ENCODE measurements at regions not wholly inside any gene's neighbourhood (a gene's known extent, or its start where the extent isn't known, plus 50 kb on each side); places are given as distances from the start of the nearest gene placed in this dataset.
"Not testable (repeated sequence)": the region's sequence is repeated elsewhere in the genome, so short reads cannot be mapped to it uniquely, and the experiment has no call there.

GRCh38 chr1:173347282-173347818 is 129.8 kb upstream of the PRDX6 start:
- no peak for DNase-seq

- DNase-seq = not testable (repeated sequence)
Observed at GRCh38 chr1:173352635-173353034, 124.5 kb upstream of the PRDX6 start.

DNA sequence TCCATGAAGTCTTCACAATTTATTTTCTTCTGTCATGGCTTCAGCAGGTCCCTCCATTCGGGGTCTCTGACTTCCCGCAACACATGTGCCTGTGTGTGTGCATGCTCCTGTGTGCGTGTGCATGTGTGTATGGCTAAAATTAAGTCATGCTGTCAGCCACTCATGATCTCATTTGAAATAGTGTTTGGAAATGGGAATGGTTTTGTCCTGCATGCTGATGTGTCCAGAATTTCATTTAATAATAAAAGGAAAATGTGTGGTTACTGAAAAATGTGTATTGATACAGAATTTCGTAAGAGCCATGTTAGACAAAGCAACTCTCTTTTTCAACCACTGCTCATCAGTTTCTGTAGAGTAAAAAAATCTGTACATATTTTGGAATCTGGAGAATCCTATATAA is 123.8 kb upstream of the PRDX6 start:
- DNase-seq = no peak

- no peak for DNase-seq
Observed at GRCh38 chr1:173354937-173355280, 122.2 kb upstream of the PRDX6 start.

- no peak for DNase-seq
Observed at GRCh38 chr1:173355281-173356031, 121.7 kb upstream of the PRDX6 start.

GRCh38 chr1:173356191-173356762 is 120.9 kb upstream of the PRDX6 start:
- DNase-seq = no peak

GRCh38 chr1:173360487-173361063 is 116.6 kb upstream of the PRDX6 start:
- no peak for DNase-seq

DNA sequence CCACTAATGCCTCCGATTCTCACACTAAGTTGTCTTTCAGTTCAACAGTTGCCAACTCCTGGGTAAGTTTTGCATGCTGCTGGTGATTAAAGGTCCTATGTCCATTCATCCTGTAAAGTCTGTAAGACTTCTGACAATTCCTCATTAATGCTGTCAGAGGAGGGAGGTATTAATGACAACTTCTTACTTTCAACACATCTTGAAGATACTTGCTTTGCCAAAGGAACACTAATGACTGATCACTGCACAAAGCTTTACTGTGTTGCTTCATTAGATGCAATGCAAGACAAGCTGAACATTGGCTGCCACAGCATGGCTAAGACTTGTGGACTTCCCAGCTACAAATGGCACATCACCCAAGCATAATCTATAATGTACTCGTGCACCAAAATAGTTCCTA is 114.6 kb upstream of the PRDX6 start:
- no peak for DNase-seq

- no peak for DNase-seq
Observed at GRCh38 chr1:173364827-173365226, 112.3 kb upstream of the PRDX6 start.

DNA sequence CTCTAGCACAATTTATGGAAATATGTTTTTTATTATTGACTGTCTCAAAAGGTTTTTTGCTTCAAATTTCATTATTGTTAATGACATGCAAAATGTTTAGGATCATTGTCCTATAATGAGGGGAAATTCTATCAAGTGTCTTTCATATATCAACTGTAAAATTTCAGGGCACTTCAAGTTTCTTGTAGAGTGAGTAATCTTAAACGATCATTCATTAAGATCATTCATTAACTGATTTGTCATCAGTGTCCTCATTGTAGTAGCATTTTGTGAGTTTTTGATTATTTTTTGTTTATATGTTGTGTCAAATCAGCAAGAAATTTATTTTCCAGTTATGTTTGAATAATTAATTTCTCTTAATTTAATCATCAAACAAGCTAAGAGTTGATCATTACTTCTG is 111.8 kb upstream of the PRDX6 start:
- no peak for DNase-seq

DNA sequence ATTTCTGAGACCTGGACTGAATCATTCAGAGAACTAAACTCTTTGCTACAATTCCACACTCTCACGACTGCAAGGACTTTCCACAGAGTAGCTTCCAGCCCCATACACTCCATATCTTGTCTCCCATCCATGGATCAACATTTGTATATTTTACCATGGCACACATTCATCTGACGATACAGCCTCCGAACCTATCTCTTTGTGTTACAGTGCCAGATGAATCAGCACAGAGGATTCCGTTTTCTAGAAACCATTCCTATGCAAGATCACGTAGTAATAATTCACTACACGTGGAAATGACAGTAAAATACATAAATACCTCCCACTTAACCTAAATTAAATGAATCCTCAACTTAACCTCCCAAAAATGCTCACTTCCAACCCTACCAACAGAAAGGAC is 110.0 kb upstream of the PRDX6 start:
- no peak for DNase-seq

DNA sequence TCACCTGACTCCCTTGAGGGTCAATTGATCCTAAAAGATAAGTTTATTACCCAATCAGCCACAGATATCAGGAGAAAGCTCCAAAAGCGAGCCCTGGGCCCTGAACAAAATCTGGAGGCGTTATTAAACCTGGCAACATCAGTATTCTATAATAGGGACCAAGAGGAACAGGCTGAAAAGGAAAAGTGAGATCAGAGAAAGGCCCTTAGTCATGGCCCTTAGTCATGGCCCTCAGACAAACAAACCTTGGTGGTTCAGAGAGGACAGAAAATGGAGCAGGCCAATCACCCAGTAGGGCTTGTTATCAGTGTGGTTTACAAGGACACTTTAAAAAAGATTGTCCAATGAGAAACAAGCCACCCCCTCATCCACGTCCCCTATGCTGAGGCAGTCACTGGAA is 106.5 kb upstream of the PRDX6 start:
- not testable (repeated sequence) for DNase-seq

DNA sequence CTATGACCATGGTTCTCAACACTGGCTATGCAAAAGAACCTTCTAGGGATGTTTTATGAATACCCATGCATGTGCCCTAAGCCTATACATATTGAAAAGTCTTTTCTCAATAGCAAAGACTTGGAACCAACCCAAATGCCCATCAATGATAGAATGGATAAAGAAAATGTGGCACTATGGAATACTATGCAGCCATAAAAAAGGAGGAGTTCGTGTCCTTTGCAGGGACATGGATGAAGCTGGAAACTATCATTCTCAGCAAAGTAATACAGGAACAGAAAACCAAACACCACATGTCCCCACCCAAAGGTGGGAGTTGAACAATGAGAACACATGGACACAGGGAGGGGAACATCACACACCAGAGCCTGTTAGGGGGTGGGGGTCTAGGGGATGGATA is 101.1 kb upstream of the PRDX6 start:
- DNase-seq = not testable (repeated sequence)

DNA sequence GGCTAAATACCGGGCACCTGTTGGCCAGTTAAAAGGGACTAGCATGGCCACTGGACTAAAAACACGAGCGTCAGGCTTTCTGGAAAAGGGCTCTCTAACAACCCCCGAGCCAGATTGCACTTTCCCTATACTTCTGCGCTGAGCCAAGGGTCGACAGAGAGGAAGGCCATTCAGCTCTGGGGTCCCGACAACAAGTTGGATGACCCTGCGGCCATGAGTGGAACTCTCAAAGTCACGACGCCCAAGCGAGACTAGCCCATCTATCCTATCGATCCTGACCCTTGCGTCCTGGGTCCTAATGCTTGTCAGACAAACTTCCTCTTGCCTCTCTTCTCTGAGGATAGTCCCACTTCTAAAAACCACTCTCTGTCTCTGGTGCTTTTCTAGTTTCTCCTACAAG is 99.9 kb upstream of the PRDX6 start:
- DNase-seq = no peak

DNA sequence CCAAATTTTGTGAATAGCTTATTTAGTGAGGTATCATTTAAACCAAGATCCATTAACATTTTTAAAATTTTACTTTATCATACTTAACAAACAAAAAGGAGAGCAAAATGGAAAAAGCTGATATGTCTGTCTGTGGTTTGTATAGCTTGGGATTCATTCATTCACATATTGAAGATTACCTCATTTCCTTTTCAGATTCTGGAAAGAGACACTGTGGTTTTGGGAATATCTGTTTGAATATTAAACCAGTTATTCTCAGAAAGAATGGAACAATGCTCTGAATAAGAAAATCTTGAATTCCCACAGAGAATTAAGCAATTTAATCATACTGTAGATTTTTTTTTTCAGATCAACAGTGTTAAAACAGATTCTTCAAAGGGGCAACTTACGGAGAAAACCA is 93.8 kb upstream of the PRDX6 start:
- DNase-seq = no peak

DNA sequence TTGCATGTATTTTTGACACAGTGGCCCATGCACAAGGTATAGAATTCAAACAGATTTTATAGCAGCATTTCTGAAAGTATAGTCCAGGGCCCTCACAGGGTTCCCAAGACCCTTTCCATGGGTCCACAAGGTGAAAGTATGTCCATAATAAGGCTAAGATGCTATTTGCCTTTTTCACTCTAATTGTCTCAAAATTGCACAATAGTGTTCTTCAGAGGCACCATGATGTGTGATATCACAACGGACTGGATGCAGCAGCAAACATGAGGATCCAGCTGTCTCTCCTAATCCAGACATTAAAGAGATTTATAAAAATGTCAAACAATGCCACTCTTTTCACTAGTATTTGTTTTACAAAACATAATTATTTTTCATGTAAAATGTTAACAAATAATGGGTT is 88.8 kb upstream of the PRDX6 start:
- no peak for DNase-seq

DNA sequence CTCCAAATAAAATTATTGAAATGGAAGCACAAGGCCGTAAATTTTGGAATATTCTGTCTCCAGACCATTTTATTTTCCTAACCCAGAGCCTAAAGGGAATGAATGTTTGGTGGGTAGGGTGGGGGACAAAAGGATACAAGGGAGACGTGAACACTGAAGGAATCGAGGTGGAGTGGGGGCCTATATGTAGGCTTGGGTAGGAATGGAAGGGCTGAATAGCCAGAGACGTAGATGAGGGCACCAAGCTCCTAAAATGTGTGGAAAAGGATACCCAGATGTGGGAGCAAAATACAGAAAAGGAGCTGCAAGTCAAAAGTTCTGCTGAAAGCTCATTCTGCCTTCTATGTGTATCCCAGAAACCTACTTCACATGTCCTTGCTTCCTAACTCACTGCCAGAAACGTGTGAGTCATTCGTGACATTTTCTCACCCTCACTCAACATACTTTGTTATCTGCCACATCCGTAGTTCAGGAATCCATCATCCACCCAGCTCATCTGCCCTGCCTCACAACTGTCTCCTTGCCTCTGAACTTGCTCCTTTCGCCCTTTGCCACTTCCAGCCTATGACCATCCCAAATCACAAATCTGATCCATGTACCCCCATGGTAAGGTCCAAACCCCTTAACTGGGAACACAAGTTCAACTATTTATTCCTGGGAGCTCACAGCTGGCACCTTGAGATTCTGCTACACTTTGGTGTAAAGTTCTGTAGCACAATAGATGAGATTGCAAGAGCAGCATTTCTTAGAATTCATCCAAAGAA is 84.1 kb upstream of the PRDX6 start:
- no peak for DNase-seq

- DNase-seq = no peak
Observed at GRCh38 chr1:173393659-173394000, 83.5 kb upstream of the PRDX6 start.

- not testable (repeated sequence) for DNase-seq
Observed at GRCh38 chr1:173394813-173395212, 82.3 kb upstream of the PRDX6 start.

DNA sequence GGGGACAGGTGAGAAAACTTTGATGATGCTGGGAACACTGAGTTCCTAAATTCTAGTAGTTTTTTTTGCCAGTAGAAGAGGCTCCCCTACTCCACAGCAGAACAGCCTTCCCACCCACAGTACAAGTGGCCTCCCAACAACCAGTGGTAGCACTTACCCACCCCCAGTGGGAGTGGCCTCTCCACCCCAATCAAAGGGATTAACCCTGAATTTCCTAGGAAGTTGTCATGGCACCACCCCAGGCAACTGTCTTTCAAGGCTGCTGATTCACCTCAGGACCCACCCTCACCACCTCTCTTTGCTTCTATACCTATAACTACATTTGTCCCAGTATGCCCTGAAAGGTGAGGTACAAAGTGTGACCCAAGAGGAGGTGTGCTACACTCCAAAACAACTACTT is 81.4 kb upstream of the PRDX6 start:
- no peak for DNase-seq

DNA sequence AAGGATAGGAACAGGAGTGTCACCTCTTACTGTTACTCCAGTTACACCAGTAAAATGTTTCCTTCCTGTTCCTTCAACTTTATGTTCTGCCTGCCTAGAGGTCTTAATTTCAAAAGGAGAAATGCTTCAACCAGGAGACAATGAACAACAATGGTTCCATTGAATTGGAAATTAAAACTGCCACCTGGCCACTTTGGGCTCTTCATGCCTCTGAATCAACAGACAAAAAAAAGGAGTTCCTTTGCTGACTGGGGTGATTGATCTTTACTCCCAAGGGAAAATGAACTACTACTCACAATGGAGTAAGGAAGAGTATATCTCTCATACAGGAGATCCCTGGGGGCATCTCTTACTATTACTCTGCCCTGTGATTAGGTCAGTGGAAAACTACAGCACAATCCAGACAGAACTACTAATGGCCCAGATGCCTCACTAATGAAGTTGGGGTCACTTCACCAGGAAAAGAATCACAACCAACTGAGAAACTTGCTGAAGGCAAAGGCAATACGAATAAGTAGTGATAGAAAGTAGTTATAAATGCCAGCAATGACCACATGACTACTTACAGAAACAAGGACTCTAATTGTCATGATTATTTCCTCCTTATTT is 76.6 kb upstream of the PRDX6 start:
- DNase-seq = no peak

DNA sequence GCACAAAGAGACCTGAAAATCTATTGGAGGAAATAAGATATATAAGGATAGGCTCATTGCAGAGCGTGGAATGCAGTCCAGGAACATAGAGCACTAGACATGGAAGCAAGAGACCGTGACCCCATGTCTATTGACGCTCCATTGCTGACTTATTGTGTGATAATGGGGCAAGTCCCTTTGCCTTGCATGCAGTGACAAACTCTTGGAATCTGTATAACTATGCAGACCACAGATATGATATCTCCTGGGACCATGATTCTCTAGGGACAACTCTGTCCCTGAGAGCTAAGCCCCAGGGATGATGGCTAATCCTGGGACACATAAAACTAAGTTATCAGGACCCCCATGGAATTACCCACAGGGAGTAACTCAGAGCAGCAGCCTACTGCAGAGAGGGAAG is 73.1 kb upstream of the PRDX6 start:
- no peak for DNase-seq

DNA sequence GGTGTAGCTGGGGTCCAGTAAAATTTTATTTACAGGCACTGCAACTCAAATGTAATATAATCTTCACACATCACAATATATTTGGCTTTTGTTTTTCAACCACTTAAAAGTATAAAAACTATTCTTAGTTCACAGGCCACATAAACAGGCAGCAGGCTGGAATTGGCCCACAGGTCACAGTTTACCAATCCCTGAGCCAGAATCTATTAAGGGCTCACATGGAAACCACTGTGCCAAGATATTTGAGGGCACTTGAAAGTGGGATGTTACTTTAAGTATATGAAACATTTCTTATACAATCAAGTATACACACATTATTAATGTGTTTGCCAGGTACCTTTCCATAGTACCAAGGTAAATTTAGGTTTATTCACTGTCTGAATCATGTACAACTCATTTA is 71.9 kb upstream of the PRDX6 start:
- DNase-seq = no peak
